Keratinocyte (primary cell): ENCODE measurements at regions not wholly inside any gene's neighbourhood (a gene's known extent, or its start where the extent isn't known, plus 50 kb on each side); places are given as distances from the start of the nearest gene placed in this dataset.
A peak's percentile ranks its signal among the peaks of the same experiment; 100 is the strongest.

Experiments used
- DNase-seq: peaks from one replicate; pipeline ENCODE4 v3.0.0-alpha.2; 2011; ENCODE audit warnings: low read depth, missing footprints, low spot score
- FAIRE-seq: peaks from 2 replicates; lab custom pipeline; 2011; peaks lifted over from hg19 to GRCh38; lab: Jason Lieb, UNC
- H2AFZ ChIP-seq: 2 replicates; pipeline ENCODE4 v1.6.0; 2012; ENCODE audit warnings: low read length, control low read depth, inconsistent platforms; ENCODE audit not compliant: control insufficient read depth
- H3K27ac ChIP-seq: 2 replicates; pipeline ENCODE4 v1.5.1; 2011; ENCODE audit warnings: low read length; ENCODE audit not compliant: control insufficient read depth, insufficient read depth
- H3K27me3 ChIP-seq: 3 replicates; pipeline ENCODE4 v1.6.0; 2011; ENCODE audit warnings: low read length; ENCODE audit not compliant: control insufficient read depth, insufficient read depth; ENCODE audit errors: extremely low read depth
- H3K36me3 ChIP-seq, 2 experiments: 2 replicates in 1 of 2; 3 replicates in 1 of 2; pipeline ENCODE4 v1.5.1; 2011; ENCODE audit warnings: low read length in 2 of 2, mild to moderate bottlenecking in 1 of 2; ENCODE audit not compliant: control insufficient read depth in 2 of 2, insufficient read depth in 2 of 2; ENCODE audit errors: extremely low read depth in 1 of 2
- H3K4me1 ChIP-seq: 3 replicates; pipeline ENCODE4 v1.5.1; 2011; ENCODE audit warnings: low read length; ENCODE audit not compliant: control insufficient read depth, insufficient read depth; ENCODE audit errors: extremely low read depth
- H3K4me2 ChIP-seq: 3 replicates; pipeline ENCODE4 v1.6.0; 2011; ENCODE audit warnings: low read depth, low read length; ENCODE audit not compliant: control insufficient read depth, insufficient read depth; ENCODE audit errors: extremely low read depth
- H3K4me3 ChIP-seq, 3 experiments: fragments of 200-600 bp in 1 of 3; sonication (generic) in 1 of 3; 2 replicates in 2 of 3; 3 replicates in 1 of 3; pipeline ENCODE4 v1.5.1; 2011 to 2016; ENCODE audit warnings: low read length in 3 of 3, mild to moderate bottlenecking in 3 of 3, control low read depth in 2 of 3, inconsistent platforms in 1 of 3, low read depth in 1 of 3, mixed read lengths in 1 of 3, mixed run types in 1 of 3, moderate library complexity in 1 of 3; ENCODE audit not compliant: control insufficient read depth in 2 of 3, insufficient read depth in 2 of 3; ENCODE audit errors: extremely low read depth in 1 of 3
- H3K79me2 ChIP-seq: 2 replicates; pipeline ENCODE4 v1.6.0; 2012; ENCODE audit warnings: low read length; ENCODE audit not compliant: control insufficient read depth, insufficient read depth
- H3K9ac ChIP-seq: 3 replicates; pipeline ENCODE4 v1.6.0; 2011; ENCODE audit warnings: low read length; ENCODE audit not compliant: control insufficient read depth, insufficient read depth; ENCODE audit errors: extremely low read depth
- H3K9me1 ChIP-seq: 3 replicates; pipeline ENCODE4 v1.6.0; 2011; ENCODE audit warnings: low read length; ENCODE audit not compliant: control insufficient read depth, insufficient read depth; ENCODE audit errors: extremely low read depth
- H3K9me3 ChIP-seq: 2 replicates; pipeline ENCODE4 v1.5.1; 2012; ENCODE audit warnings: low read depth, low read length; ENCODE audit not compliant: control insufficient read depth
- H4K20me1 ChIP-seq: 3 replicates; pipeline ENCODE4 v1.6.0; 2011; ENCODE audit warnings: low read length; ENCODE audit not compliant: control insufficient read depth, insufficient read depth; ENCODE audit errors: extremely low read depth
- CTCF ChIP-seq, 3 experiments: IDR thresholded peaks in 1 of 3; conservative IDR thresholded peaks in 1 of 3; optimal IDR thresholded peaks in 1 of 3; 2 replicates in 2 of 3; 3 replicates in 1 of 3; pipeline versions ENCODE3 to v1.5.1; 2011; ENCODE audit warnings: low read length in 3 of 3, mild to moderate bottlenecking in 3 of 3, moderate library complexity in 2 of 3, control low read depth in 1 of 3, inconsistent platforms in 1 of 3; ENCODE audit not compliant: insufficient read depth in 2 of 3; ENCODE audit errors: extremely low read depth in 1 of 3
- EZH2 ChIP-seq: IDR thresholded peaks from one replicate; pipeline ENCODE4 v1.6.1; 2012; ENCODE audit warnings: inconsistent platforms, mild to moderate bottlenecking, low read length, moderate library complexity
- dilution Hi-C: fragments of 300-500 bp; cut with MboI; formaldehyde crosslinking; loops from one replicate; pipeline ENCODE4 v1.7.0; 2020; ENCODE audit warnings: low sequenced_read_pairs; ENCODE audit not compliant: extremely low pct_ligation_motif_present

- Histone ChIP-seq H3K79me2 (no peaks in the 10 kb centered on the region), H4K20me1 (no peaks in the 10 kb centered on the region), H3K36me3 (no peaks in the 10 kb centered on the region), H3K27ac (peak overlapping the region; percentile 47), H3K9ac (no peak overlapping the region), H3K4me3 (peak overlapping the region in 1 of 3 experiments; percentile 28), H3K4me1 (peaks cover 20% of the 10 kb centered on the region), H3K4me2 (peak overlapping the region; percentile 61), H3K27me3 (no peaks in the 10 kb centered on the region), H3K9me3 (no peaks in the 10 kb centered on the region), H2AFZ (no peak overlapping the region), H3K9me1 (no peaks in the 10 kb centered on the region)
- FAIRE-seq (peak; percentile 74), DNase-seq (peak; percentile 26)
- TF ChIP-seq CTCF (optimal IDR thresholded peaks at IDR 0.05 in 1 of 3, IDR thresholded peaks at IDR 0.05 in 1 of 3, conservative IDR thresholded peaks at IDR 0.05 in 1 of 3; ENCODE audit: extremely low read depth in 1 of 3, insufficient read depth in 2 of 3, low read length in 3 of 3) (no peak), EZH2 (no peak)
- dilution Hi-C loops = no loop called here
These were observed 81.9 kb upstream of the RGS2 start for GRCh38 chr1:192726820-192727504.

- Histone ChIP-seq H3K9ac (no peak overlapping the region), H3K79me2 (no peaks in the 10 kb centered on the region), H3K27me3 (no peaks in the 10 kb centered on the region), H3K9me3 (no peaks in the 10 kb centered on the region), H3K36me3 (no peaks in the 10 kb centered on the region), H3K4me1 (peaks cover 17% of the 10 kb centered on the region), H3K4me3 (no peak overlapping the region), H3K9me1 (no peaks in the 10 kb centered on the region), H3K4me2 (no peak overlapping the region), H4K20me1 (no peaks in the 10 kb centered on the region), H3K27ac (no peak overlapping the region), H2AFZ (no peak overlapping the region)
- TF ChIP-seq EZH2 (no peak), CTCF (optimal IDR thresholded peaks at IDR 0.05 in 1 of 3, IDR thresholded peaks at IDR 0.05 in 1 of 3, conservative IDR thresholded peaks at IDR 0.05 in 1 of 3; ENCODE audit: extremely low read depth in 1 of 3, insufficient read depth in 2 of 3, low read length in 3 of 3) (no peak)
- FAIRE-seq (no peak), DNase-seq (no peak)
- dilution Hi-C loops = no loop called here
These were observed 79.3 kb upstream of the RGS2 start for GRCh38 chr1:192729500-192729899.
